ENCODE measurements at regions not wholly inside any gene's neighbourhood (a gene's known extent, or its start where the extent isn't known, plus 50 kb on each side); places are given as distances from the start of the nearest gene placed in this dataset.

GRCh38 chr4:153063490-153063889 is 127.4 kb downstream of the FHDC1 start:
- TF ChIP-seq ZFX (IDR thresholded peaks at IDR 0.05) (no peak), CTCF (conservative IDR thresholded peaks at IDR 0.05) (no peak)
